EL (cell line): ENCODE measurements at regions not wholly inside any gene's neighbourhood (a gene's known extent, or its start where the extent isn't known, plus 50 kb on each side); places are given as distances from the start of the nearest gene placed in this dataset.

ENCODE experiments used
- DNase-seq: peaks from one replicate; pipeline ENCODE4 v3.0.0-alpha.2; 2016

DNA sequence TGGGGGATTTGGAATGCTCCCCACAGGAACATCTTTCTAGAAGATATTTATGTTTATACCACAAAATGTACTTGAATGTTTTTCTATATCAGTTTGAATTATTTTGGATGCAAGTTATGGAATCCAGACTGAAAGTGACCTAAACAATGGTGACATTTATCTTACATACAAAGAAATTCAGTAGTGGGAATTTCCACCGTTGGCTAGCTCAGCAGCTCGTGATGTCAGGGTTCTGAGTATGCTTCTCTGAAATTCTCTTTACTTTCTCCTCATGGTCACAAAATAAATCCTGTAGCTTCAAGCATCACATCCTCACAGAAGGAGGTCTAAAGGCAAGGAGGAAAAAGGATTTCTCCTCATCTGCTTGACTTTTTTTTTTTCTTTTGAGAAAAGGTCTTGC is 105.3 kb downstream of the AKAIN1 start:
- no peak for DNase-seq

DNA sequence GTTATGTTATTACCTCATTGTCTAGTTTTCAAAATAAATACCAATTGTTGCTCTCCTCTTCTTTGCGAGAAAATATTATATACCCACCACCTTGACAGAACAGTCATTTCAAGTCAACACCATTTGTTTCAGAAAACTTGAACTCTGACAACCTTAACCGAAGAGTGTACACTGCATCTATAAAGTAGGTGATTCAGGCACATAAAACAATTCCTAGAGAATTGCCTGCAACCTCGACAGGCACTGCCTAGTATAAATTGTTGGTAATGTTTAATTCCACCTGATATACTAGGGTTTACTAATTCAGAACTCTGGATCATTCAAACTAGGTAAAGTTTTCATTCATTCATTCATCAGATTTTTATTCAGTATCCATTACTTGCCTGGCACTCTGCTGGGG is 121.8 kb downstream of the AKAIN1 start:
- DNase-seq = no peak

DNA sequence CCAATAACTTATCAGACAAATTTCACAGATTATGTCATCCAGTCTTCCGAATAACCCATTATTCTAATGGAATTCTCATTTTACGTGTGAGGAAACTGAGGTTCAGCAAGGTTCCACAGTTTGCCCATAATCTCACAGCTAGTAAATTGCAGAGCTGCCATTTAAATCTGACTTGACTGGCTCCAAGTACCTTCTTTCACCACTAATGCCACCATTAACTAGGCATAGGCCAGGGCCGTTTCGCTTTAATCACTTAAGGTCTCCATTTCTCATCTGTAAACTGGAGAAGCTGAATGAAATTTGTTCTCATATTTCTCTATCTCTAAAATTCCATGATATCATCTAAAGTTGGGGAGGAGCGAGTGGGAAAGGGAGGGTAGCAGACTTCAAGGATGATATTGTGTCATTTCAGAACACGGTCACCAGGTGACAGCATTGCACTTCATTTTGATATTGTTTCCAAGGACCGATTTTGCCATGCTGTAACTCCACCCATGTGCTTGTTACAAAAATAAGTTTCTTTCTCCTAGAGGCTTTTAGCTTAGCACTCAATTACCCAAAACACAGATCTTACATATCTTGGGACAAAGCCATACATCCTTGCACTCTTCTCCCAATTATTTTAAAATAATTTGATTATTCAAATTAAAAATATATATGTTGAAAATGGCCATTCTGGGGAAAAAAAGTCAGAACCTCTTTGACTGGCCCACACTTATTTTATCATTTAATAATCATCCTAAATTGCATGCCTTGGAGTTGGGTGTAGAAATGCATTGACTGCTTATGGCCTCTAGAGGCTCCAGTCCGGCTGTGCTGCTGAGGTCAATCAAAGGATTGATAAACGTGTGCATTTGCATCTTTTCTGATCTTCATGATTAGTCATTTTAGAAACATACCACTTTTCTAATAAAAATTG is 123.8 kb downstream of the AKAIN1 start:
- peak; percentile 1 for DNase-seq

DNA sequence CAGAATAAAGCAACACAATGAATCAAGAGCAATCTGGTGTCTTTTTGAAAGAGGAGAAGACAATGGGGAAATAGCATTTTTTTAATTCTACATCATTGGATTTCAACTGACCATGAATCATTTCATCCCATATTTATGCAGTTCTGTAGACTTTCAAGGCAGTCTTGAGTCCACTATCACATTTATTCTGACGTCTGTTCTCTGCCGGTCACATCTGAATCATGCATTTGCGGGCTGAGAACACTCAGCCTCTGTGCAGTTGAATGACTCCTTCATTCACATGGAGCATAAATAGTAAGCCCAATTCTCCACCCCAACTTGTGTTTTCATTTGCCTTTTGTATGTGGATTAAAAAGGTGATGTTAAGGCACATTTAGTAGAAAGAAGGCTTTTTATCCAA is 128.2 kb downstream of the AKAIN1 start:
- no peak for DNase-seq

DNA sequence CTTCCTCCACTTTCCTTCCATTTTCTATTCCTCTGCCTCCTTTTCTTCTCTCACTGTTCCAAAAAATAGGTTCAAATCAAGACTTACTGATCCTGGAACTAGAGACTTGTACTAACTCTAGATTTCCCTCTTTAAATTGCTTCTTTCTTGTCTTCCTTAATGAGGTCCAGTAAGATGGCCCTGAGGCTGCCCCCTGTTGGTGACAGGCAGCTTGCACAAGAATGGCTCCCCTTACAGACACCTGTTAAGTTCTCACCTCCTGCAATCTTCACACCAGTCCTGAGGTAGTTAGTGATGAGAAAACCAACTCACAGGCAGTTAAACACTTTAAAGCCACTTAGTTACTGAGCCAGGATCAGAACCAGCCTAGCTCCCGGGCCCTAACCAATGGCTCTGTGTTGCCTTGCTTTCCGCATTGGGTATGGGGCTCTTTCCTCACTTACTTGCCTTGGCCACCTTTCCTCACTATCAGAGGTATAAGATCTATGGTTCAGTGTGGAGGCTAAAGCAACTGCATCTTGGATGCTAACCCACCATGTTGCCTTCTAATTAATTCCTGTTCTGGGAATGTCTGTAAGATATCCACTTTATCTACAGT is 130.6 kb downstream of the AKAIN1 start:
- no peak for DNase-seq

DNA sequence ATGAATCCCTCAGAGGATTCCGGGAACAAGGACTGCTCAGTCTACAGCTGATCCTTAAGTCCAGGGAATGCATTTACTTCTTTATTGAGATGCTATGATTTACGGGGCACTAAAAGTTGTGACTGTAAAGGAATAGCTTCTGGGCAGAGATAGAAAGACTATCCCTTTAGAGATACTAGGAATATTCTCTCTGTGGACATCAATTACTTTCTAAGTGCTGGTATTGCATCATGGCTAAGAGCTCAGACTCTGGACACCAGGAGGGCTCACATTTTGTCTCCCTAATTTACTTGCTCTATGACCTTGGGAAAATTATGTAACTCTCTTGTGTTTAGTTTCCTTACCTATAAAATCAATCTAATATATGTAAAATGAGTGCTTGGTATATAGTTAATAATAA is 131.4 kb downstream of the AKAIN1 start:
- no peak for DNase-seq

DNA sequence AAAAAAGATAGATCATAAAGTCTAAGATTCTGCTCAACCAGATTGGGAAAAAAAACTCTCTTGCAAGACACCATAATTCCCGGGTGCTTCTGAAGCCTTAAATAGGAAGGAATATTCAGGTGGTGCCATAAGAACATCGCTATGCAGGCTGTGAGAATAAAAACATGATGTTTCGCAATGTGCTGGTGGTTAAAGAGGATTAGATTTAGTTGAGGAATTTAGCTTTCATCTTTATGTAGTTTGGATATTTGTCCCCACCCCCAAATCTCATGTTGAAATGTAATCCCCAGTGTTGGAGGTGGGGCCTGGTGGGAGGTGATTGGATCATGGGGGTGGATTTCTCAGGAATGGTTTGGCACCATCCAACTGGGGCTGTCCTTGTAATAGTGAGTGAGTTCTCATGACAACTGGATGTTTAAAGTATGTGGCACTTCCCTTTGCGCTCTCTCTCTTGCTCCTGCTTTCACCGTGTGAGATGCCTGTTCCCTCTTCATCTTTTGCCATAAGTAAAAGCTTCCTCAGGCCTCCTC is 132.2 kb downstream of the AKAIN1 start:
- no peak for DNase-seq

DNA sequence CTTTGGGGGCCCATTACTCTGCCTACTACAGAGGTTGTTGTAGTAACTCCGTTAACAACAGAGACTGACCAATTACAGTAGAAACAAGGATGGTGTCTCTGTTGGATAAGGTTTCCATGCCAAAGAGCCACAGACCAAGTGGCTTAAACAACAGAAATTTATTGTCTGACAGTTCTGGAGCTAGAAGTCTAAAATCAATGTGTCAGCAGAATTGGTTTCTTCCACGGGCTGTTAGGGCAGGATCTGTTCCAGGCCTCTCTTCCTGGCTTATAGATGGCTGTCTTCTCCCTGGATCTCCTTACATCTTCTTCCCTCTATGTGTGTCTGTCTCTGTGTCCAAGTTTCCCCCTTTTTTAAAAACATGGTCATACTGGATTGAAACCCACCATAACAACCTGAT is 135.3 kb downstream of the AKAIN1 start:
- no peak for DNase-seq

DNA sequence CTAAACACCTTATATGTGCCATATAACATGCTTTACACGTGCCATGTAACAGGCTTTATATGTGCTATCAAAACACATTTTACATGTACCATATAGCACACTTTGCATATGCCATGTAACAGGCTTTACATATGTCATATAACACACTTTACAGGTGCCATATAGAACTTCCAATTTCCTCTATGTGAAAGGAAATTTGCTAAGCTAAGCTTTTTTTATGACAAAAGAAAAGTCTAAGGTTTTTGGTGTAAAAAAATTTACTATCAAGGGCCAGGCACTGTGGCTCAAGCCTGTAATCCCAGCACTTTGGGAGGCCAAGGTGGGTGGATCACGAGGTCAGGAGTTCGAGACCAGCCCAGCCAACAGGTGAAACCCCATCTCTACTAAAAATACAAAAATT is 136.5 kb downstream of the AKAIN1 start:
- no peak for DNase-seq

DNA sequence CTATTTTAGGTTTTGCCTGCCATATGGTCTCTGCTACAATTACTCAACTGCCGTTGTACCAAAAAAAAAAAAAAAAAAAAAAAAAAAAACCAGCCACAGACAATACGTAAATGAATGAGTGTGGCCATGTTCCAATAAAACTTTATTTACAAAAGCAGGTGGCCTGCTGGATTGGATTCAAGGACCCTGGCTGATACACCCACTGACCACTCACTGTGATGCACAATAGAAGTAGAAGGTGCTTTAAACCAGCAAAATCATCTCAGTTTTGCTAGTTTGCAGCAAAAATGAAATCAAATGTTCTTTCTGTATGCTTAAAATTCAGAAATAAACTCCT is 137.4 kb downstream of the AKAIN1 start:
- no peak for DNase-seq

DNA sequence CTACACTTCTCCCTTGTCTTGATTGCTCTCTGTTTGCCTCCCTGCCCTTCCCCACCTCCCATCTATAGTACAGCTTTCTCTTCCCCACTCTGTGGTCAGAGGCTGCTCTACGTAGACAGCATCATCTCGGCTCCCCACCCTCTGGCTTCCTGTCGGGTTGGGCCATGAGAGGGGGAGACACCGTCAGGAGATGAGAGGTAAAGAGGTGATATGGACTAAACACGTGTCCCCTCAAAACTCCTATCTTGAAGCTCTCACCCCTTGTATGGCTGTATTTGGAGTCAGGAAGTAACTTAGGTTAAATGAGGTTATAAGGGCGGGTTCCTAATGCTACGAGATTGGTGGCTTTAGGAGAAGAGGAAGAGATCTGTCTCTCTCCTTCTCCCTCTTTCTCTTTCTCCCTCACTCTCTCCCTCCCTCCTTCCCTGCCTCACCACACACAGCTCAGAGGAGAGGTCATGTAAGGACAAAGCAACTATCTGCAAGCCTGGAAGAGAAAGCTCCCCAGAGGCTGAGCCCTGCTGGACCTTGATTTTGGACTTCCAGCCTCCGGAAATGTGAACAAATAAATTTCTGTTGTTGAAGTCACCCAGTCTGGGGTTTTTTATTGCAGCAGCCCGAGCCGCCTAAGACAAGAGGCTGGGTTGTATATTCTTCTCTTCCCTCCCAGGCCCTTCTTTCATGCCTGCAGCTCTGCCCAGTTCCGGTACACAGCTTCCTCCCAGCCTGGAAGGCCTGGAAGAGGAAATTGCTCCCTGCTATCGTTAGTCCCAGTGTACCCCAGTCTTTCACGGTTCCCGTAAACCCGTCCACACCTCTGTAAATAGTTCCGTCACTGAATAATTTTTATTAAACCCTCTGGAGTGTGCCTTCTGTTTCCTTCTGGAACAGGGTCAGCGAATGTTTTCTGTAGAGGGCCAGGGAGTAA is 138.0 kb downstream of the AKAIN1 start:
- DNase-seq = no peak

DNA sequence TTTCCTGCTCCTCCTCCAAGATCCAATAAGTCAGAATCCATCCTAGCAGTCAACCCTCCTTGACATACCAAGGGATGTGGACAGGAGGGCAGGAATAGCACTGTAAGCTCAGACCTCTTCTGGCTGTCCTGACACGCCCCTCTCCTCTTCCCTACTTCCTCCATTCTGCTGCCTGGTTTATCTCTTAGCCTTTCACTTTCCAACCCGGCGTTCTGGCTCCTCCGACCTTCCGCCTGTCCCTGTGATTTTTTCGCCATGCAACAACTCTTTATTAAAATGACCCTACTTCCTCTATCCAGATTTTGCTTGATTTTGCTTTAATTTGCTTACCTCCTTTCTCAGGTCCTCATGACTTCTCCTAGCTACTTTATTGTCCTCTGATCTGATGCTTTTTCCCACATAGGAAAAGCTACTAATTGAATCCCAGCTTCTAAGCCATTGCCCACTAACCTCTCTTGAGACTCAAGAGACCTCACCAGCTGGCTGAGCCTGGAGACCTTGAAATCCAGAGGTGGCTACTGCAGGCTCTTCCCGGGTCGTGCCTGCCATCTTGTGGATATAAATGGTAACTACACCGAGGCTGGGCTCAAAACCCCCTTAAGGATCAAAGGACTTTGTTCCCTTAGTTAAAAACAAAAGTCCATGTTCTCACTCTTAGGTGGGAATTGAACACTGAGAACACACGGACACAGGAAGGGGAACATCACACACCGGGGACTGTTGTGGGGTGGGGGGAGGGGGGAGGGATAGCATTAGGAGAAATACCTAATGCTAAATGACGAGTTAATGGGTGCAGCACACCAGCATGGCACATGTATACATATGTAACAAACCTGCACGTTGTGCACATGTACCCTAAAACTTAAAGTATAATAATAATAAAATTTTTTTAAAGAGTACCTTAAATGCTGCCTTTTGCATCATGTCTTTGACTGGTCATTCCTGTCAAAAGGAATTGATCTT is 139.4 kb downstream of the AKAIN1 start:
- peak; percentile 16 for DNase-seq

DNA sequence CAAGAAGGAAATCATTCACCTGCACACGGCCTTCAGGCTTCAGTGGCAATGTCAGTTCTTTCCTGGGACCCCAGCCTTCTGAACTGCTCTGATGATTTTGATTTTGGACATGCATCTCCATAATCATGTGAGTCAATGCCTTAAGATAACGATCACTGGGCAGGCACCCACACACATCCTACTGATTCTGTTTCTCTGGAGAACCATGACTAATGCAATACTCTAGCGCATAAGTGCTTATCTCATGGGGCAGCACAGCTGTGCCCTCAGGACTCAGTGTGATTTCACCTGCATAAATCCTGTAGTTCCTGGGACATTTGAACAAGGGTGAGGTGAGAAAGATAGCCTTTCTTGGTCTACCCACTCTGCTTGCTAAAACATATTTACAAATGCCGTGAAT is 144.6 kb downstream of the AKAIN1 start:
- no peak for DNase-seq

DNA sequence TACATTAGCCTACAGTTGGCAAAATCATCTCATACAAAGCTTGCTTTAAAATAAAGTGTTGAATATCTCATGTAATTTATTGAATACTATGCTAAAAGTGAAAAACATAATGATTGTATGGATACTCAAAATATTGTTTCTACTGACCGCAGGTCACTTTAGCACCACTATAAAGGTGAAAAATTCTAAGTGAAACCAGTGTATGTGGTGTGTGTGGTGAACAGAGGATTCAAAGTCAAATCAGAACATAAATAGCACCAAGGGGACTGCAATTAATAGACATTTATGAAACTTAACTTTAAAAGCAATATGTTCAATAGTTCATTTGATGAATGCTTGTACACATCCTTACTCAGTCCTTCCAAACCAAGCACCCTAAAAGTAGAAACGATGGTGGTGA is 145.8 kb downstream of the AKAIN1 start:
- no peak for DNase-seq

DNA sequence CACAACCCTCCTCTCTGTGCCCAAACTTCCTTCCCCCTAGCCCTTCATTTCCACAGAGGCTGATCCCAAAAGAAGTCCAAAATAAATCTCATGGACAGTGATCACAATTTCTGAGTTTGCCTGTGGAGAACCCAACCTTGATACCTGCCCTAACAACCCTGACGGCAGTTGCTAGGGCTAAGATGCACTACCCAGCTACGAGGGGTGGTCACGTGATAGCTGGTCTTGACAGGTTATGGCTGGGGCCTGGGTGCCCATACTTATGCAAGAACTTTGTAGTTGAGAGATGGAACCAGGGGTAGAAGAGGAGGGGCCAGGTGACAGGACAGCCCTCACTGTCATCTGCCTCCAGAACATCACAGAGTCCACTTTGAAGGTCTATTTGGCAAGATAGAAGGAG is 147.9 kb downstream of the AKAIN1 start:
- no peak for DNase-seq

DNA sequence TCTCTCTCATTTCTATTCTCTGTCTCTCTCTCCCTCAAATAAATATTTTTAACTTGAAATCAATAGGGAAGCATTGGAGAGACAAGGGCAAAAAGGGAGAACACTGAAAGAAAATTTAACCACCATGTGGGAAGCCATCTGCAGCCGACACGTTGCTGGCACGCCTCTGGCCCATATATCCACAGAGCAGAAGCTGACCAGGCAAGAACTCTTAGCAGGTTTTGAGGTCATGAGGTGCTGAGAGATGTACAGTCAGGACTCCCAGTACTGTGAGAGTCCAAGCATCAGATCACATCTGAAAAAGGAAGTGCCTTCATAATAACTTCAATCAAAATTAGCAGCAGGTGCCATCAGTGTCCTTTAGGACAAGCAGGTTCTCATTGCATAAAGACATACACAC is 156.6 kb downstream of the AKAIN1 start:
- no peak for DNase-seq

DNA sequence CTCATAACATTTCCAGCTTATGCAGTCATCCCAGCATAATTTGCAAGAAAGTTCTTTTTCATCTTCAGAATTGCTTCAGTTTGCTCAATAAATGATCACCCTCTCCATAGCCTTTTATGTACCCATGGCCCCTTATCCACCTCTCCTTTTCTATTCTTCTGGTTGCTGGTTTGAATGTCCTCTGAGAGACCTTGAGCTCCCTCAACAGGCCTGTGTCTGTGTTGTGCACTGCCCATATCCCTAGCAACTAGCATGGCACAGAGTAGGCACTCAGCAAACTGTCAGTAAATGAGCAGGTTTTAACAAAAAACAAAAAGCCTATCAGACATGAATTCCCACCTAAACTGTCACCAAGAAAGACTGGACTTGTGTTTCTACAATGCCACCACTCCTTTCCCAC is 160.5 kb downstream of the AKAIN1 start:
- no peak for DNase-seq

DNA sequence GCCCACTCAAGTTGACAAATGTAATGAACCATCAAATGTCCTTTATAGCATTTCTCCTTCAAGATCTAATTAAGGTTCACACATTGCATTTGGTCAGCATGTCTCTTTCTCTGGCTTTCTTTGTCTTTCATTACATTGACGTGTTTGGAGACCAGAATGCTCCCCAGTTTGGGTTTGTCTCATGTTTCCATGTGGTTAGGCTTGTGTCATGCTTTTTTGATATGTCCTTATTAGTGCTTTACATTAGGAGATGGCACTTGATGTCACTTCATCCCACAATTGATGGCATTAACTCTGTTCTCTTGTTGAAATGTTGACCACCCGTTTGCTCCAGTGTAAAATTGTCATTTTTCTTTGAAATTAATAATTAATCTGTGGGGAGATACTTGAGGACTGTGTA is 165.8 kb downstream of the AKAIN1 start:
- no peak for DNase-seq

DNA sequence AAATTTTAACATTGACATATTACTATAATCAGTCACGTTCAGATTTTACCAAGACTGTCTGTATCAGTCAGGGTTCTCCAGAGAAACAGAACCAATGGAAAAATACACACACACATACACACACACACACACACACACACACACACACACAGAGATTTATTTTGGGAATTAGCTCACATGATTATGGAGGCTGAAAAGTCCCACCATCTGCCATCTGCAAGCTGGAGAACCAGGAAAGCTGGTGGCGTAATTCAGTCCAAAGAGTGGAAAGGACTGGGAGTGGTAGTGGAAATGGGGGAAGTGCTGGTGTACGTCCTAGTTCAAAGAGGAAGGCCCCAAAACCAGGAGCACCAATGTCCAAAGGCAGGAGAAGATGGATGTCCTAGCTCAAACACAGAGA is 166.4 kb downstream of the AKAIN1 start:
- no peak for DNase-seq

DNA sequence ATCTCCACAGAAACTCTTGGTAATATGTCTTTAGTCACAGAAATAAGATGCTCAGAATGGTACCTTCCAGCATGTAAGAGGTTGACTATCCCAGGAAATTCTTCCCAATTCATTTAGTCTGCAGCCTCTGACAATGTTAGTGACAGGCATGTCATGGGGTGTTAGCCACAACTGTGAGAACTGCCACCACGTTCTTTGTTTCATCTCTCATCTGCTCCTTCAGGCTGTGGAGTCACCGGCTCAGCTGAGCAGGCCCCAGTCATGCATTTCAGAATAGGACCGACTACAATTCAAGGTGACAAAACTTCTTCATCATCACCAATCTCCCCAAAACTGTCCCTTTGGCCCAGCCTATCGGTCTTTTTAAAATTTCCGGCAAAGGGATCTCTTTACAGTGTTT is 167.5 kb downstream of the AKAIN1 start:
- no peak for DNase-seq

DNA sequence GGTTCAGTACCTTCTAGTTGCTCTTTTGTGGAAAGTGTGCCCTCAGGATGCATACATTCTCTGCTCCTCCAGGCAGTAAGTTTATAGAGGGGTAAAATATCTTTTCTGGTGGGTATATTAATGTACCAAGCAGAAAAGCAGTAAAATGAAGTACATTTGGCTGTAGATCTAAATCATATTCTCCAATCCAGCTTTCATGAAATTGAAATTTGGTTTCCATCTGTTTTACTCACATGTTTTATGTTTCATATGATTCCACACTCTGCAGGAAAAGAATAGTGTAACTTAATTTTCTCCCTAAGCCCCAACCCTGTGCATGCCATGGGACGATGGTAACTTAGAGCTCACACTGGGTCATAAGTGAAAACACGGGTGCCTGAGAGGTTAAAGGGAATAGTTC is 172.3 kb downstream of the AKAIN1 start:
- DNase-seq = no peak

DNA sequence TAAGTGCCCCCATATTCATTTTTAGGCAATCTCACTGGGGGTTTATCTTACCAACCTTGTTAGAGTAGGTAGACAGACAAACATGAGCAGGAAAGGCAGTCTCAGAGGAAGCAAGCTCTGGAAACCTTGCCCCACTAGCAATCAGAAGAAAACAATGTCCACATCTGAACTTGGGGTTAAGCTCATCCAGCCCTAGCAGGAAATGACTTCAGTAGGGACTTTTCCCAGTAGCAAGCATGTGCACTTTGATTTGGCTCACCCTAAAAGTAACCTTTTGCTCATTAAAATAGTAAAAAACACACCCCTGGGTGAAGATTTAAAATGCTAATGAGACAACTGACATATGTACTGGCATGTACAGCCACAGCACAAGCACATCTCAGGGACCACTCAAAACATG is 175.5 kb downstream of the AKAIN1 start:
- no peak for DNase-seq
